OCI-LY7 (cell line): ENCODE measurements at regions not wholly inside any gene's neighbourhood (a gene's known extent, or its start where the extent isn't known, plus 50 kb on each side); places are given as distances from the start of the nearest gene placed in this dataset.

Experiments
- CTCF ChIP-seq: fragments of 200-600 bp; sonication (generic); conservative IDR thresholded peaks from 2 replicates; pipeline ENCODE4 v1.5.1; 2014; ENCODE audit warnings: mild to moderate bottlenecking, antibody characterized with exemption, low read length, moderate library complexity, mixed read lengths
- EZH2phosphoT487 ChIP-seq: fragments of 200-600 bp; sonication (generic); IDR thresholded peaks from 2 replicates; pipeline ENCODE4 v1.6.1; 2018; ENCODE audit warnings: low read depth, borderline replicate concordance, mild to moderate bottlenecking, mixed run types, antibody characterized with exemption, low read length, moderate library complexity, mixed read lengths

GRCh38 chr10:28906011-28906411 lies 228.7 kb downstream of the BAMBI start:
- no peak for TF ChIP-seq EZH2phosphoT487
- TF ChIP-seq CTCF: no peak
